ENCODE measurements at regions not wholly inside any gene's neighbourhood (a gene's known extent, or its start where the extent isn't known, plus 50 kb on each side); places are given as distances from the start of the nearest gene placed in this dataset.

DNA sequence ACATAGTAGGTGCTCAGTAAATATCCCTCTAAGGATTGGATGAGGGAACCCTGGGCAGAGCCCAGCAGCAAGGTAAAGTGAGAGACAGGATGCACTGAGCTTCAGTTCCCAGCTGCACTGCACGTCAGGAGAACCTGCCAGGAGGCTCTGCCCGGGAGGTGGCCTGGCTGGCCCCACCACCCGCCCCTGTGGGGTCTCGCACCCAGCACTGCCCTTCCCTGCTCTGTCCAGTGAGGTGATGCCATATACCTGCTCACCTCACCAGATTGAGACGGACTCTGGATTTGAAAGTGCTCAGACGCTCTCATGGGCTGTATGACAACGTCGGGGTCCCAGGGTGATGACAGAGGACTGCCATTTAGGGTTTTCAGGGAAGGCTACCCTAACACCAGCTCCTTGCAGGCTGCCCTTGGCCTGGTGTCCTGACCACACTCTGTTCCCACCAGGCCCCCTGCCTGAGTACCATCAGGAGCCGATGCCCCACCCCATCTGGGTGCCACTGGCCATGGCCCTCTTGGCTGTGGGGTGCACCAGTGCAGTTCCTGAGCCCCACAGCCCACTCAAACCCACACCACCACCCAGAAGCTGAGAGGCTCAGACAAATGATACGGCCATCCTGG lies 61.7 kb upstream of the FGF3 start:
- TF ChIP-seq, protein P1, sequence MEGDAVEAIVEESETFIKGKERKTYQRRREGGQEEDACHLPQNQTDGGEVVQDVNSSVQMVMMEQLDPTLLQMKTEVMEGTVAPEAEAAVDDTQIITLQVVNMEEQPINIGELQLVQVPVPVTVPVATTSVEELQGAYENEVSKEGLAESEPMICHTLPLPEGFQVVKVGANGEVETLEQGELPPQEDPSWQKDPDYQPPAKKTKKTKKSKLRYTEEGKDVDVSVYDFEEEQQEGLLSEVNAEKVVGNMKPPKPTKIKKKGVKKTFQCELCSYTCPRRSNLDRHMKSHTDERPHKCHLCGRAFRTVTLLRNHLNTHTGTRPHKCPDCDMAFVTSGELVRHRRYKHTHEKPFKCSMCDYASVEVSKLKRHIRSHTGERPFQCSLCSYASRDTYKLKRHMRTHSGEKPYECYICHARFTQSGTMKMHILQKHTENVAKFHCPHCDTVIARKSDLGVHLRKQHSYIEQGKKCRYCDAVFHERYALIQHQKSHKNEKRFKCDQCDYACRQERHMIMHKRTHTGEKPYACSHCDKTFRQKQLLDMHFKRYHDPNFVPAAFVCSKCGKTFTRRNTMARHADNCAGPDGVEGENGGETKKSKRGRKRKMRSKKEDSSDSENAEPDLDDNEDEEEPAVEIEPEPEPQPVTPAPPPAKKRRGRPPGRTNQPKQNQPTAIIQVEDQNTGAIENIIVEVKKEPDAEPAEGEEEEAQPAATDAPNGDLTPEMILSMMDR (conservative IDR thresholded peaks at IDR 0.05; ENCODE audit: low read depth, low read length), result no peak
- TF ChIP-seq EZH2 (IDR thresholded peaks at IDR 0.05; ENCODE audit: borderline replicate concordance, low read depth, low read length, poor library complexity, severe bottlenecking), result no peak

All from A673 (cell line).